HepG2 (cell line): ENCODE measurements at regions not wholly inside any gene's neighbourhood (a gene's known extent, or its start where the extent isn't known, plus 50 kb on each side); places are given as distances from the start of the nearest gene placed in this dataset.

Experiments
- EED ChIP-seq: sonication (generic); formaldehyde crosslinking; IDR thresholded peaks from 2 replicates; pipeline ENCODE4 v1.5.0; 2020; ENCODE audit warnings: mild to moderate bottlenecking, missing genetic modification reagents
- HHEX ChIP-seq: IDR thresholded peaks from 2 replicates; pipeline ENCODE4 v1.6.1; 2016; ENCODE audit warnings: control low read depth
- JUND ChIP-seq: sonication (generic); formaldehyde crosslinking; IDR thresholded peaks from 2 replicates; pipeline ENCODE4 v1.8.0; 2022; ENCODE audit warnings: mild to moderate bottlenecking, missing genetic modification reagents
- RFX3 ChIP-seq: IDR thresholded peaks from 2 replicates; pipeline ENCODE4 v1.6.1; 2016; ENCODE audit warnings: missing biosample characterization, missing genetic modification reagents
- TBX2 ChIP-seq: sonication (generic); formaldehyde crosslinking; IDR thresholded peaks from 2 replicates; pipeline ENCODE4 v1.5.0; 2020; ENCODE audit warnings: missing genetic modification reagents, mild to moderate bottlenecking, borderline replicate concordance
- ZFP62 ChIP-seq: sonication (generic); formaldehyde crosslinking; IDR thresholded peaks from 2 replicates; pipeline ENCODE4 v1.4.0; 2020; ENCODE audit warnings: missing genetic modification reagents
- ZNF260 ChIP-seq: sonication (generic); formaldehyde crosslinking; IDR thresholded peaks from 2 replicates; pipeline ENCODE4 v1.4.0; 2020; ENCODE audit warnings: missing genetic modification reagents, low read depth, mild to moderate bottlenecking, borderline replicate concordance
- ZNF709 ChIP-seq: sonication (generic); formaldehyde crosslinking; IDR thresholded peaks from 2 replicates; pipeline ENCODE4 v1.5.0; 2020; ENCODE audit warnings: mild to moderate bottlenecking, missing genetic modification reagents
- ZNF747 ChIP-seq: sonication (generic); formaldehyde crosslinking; IDR thresholded peaks from 2 replicates; pipeline ENCODE4 v1.8.1; 2023; ENCODE audit warnings: missing genetic modification reagents, mild to moderate bottlenecking, borderline replicate concordance
- ZNF883 ChIP-seq: sonication (generic); formaldehyde crosslinking; IDR thresholded peaks from 2 replicates; pipeline ENCODE4 v1.5.1; 2020; ENCODE audit warnings: mild to moderate bottlenecking, missing genetic modification reagents; ENCODE audit errors: not compliant biosample characterization
- ZSCAN25 ChIP-seq: sonication (generic); formaldehyde crosslinking; IDR thresholded peaks from 2 replicates; pipeline ENCODE4 v1.8.0; 2022; ENCODE audit warnings: mild to moderate bottlenecking, missing genetic modification reagents
- TF ChIP-seq, protein P1 (sequence below): sonication (generic); formaldehyde crosslinking; IDR thresholded peaks from 2 replicates; pipeline ENCODE4 v1.9.0; 2021; ENCODE audit warnings: mild to moderate bottlenecking, missing genetic modification reagents
- TF ChIP-seq, protein P2 (sequence below): sonication (generic); formaldehyde crosslinking; IDR thresholded peaks from 2 replicates; pipeline ENCODE4 v1.5.1; 2020; ENCODE audit warnings: missing genetic modification reagents, mild to moderate bottlenecking, borderline replicate concordance
- TF ChIP-seq, protein P3 (sequence below), 2 experiments: sonication (generic) in 1 of 2; formaldehyde crosslinking in 1 of 2; IDR thresholded peaks; 2 replicates each; pipeline versions ENCODE4 v1.4.0 to v1.6.1; 2016 to 2020; ENCODE audit warnings: borderline replicate concordance in 1 of 2, low read depth in 1 of 2, mild to moderate bottlenecking in 1 of 2, missing genetic modification reagents in 1 of 2
- TF ChIP-seq, protein P4 (sequence below): IDR thresholded peaks from 2 replicates; pipeline ENCODE4 v1.4.0; 2020; ENCODE audit warnings: mild to moderate bottlenecking, missing genetic modification reagents

DNA sequence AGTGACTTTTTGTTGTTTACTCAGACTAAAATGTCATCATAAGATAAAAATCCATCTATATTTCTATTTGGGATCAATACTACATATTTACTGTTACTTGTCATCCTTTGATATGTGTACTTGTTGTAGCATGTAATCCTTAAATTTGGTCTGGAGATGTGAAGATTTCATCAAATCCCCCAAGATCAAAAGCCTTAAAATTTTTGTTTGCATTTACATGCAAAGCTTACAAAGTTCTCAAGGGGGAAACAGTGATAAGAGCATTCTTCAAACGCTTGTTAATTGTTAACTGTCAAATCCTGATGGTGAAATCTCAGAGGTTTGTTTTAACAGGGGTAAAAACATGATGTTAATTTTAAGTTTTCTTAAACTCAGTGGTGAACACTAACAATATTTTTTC lies 84.9 kb upstream of the SKAP2 start (continued):
- TF ChIP-seq, protein P1, sequence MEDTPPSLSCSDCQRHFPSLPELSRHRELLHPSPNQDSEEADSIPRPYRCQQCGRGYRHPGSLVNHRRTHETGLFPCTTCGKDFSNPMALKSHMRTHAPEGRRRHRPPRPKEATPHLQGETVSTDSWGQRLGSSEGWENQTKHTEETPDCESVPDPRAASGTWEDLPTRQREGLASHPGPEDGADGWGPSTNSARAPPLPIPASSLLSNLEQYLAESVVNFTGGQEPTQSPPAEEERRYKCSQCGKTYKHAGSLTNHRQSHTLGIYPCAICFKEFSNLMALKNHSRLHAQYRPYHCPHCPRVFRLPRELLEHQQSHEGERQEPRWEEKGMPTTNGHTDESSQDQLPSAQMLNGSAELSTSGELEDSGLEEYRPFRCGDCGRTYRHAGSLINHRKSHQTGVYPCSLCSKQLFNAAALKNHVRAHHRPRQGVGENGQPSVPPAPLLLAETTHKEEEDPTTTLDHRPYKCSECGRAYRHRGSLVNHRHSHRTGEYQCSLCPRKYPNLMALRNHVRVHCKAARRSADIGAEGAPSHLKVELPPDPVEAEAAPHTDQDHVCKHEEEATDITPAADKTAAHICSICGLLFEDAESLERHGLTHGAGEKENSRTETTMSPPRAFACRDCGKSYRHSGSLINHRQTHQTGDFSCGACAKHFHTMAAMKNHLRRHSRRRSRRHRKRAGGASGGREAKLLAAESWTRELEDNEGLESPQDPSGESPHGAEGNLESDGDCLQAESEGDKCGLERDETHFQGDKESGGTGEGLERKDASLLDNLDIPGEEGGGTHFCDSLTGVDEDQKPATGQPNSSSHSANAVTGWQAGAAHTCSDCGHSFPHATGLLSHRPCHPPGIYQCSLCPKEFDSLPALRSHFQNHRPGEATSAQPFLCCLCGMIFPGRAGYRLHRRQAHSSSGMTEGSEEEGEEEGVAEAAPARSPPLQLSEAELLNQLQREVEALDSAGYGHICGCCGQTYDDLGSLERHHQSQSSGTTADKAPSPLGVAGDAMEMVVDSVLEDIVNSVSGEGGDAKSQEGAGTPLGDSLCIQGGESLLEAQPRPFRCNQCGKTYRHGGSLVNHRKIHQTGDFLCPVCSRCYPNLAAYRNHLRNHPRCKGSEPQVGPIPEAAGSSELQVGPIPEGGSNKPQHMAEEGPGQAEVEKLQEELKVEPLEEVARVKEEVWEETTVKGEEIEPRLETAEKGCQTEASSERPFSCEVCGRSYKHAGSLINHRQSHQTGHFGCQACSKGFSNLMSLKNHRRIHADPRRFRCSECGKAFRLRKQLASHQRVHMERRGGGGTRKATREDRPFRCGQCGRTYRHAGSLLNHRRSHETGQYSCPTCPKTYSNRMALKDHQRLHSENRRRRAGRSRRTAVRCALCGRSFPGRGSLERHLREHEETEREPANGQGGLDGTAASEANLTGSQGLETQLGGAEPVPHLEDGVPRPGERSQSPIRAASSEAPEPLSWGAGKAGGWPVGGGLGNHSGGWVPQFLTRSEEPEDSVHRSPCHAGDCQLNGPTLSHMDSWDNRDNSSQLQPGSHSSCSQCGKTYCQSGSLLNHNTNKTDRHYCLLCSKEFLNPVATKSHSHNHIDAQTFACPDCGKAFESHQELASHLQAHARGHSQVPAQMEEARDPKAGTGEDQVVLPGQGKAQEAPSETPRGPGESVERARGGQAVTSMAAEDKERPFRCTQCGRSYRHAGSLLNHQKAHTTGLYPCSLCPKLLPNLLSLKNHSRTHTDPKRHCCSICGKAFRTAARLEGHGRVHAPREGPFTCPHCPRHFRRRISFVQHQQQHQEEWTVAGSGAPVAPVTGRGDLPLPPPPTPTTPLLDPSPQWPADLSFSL (CRISPR knock-in tag), result no peak
- TF ChIP-seq ZSCAN25 (CRISPR knock-in tag), result no peak
- TF ChIP-seq JUND (CRISPR knock-in tag), result no peak
- no peak for TF ChIP-seq ZNF747
- TF ChIP-seq HHEX (CRISPR knock-in tag), result peak; percentile 88
- TF ChIP-seq EED (CRISPR knock-in tag), result no peak
- TF ChIP-seq ZFP62 (CRISPR knock-in tag), result no peak
- TF ChIP-seq, protein P2, sequence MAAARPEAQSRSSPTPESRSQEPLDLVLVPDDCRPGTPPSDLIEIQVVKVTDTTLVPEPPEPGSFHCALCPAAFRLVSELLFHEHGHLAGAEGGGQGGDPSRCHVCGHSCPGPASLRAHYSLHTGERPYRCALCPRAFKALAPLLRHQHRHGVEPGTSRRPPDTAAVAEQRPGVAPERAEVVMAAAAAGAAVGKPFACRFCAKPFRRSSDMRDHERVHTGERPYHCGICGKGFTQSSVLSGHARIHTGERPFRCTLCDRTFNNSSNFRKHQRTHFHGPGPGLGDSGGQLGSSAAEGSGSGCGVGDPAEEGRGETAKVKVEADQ (CRISPR knock-in tag), result no peak
- no peak for TF ChIP-seq ZNF883 (CRISPR knock-in tag)
- TF ChIP-seq, protein P3, sequence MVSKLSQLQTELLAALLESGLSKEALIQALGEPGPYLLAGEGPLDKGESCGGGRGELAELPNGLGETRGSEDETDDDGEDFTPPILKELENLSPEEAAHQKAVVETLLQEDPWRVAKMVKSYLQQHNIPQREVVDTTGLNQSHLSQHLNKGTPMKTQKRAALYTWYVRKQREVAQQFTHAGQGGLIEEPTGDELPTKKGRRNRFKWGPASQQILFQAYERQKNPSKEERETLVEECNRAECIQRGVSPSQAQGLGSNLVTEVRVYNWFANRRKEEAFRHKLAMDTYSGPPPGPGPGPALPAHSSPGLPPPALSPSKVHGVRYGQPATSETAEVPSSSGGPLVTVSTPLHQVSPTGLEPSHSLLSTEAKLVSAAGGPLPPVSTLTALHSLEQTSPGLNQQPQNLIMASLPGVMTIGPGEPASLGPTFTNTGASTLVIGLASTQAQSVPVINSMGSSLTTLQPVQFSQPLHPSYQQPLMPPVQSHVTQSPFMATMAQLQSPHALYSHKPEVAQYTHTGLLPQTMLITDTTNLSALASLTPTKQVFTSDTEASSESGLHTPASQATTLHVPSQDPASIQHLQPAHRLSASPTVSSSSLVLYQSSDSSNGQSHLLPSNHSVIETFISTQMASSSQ (IDR thresholded peaks at IDR 0.05; ENCODE audit: low read depth), result peak; percentile 83
- TF ChIP-seq, protein P3 (CRISPR knock-in tag; IDR thresholded peaks at IDR 0.05; ENCODE audit: borderline replicate concordance), result peak; percentile 86; the same call in 1 of the 2 replicates
- TF ChIP-seq, protein P4, sequence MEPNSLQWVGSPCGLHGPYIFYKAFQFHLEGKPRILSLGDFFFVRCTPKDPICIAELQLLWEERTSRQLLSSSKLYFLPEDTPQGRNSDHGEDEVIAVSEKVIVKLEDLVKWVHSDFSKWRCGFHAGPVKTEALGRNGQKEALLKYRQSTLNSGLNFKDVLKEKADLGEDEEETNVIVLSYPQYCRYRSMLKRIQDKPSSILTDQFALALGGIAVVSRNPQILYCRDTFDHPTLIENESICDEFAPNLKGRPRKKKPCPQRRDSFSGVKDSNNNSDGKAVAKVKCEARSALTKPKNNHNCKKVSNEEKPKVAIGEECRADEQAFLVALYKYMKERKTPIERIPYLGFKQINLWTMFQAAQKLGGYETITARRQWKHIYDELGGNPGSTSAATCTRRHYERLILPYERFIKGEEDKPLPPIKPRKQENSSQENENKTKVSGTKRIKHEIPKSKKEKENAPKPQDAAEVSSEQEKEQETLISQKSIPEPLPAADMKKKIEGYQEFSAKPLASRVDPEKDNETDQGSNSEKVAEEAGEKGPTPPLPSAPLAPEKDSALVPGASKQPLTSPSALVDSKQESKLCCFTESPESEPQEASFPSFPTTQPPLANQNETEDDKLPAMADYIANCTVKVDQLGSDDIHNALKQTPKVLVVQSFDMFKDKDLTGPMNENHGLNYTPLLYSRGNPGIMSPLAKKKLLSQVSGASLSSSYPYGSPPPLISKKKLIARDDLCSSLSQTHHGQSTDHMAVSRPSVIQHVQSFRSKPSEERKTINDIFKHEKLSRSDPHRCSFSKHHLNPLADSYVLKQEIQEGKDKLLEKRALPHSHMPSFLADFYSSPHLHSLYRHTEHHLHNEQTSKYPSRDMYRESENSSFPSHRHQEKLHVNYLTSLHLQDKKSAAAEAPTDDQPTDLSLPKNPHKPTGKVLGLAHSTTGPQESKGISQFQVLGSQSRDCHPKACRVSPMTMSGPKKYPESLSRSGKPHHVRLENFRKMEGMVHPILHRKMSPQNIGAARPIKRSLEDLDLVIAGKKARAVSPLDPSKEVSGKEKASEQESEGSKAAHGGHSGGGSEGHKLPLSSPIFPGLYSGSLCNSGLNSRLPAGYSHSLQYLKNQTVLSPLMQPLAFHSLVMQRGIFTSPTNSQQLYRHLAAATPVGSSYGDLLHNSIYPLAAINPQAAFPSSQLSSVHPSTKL (CRISPR knock-in tag), result peak; percentile 78
- no peak for TF ChIP-seq ZNF260 (CRISPR knock-in tag)
- no peak for TF ChIP-seq RFX3
- no peak for TF ChIP-seq ZNF709 (CRISPR knock-in tag)
- no peak for TF ChIP-seq TBX2 (CRISPR knock-in tag)
